OCI-LY7 (cell line): ENCODE measurements at regions not wholly inside any gene's neighbourhood (a gene's known extent, or its start where the extent isn't known, plus 50 kb on each side); places are given as distances from the start of the nearest gene placed in this dataset.

Experiments used
- BruUV-seq: library from RNA; stranded (reverse); fragments of 400-500 nt; replicated peaks from 2 replicates; lab custom pipeline; 2021; lab: Mats Ljungman, UMichigan
- CTCF ChIA-PET: fragments of 300-600 bp; sonication (Branson Sonifier 250); formaldehyde crosslinking; loops from one replicate; lab custom pipeline; 2022; ENCODE audit warnings: antibody characterized with exemption; ENCODE audit not compliant: unreplicated experiment; lab: Charles Lee
- POLR2A ChIA-PET: fragments of 300-600 bp; sonication (Branson Sonifier 250); formaldehyde crosslinking; loops from one replicate; lab custom pipeline; 2022; ENCODE audit warnings: antibody characterized with exemption; lab: Charles Lee
- DNase-seq: peaks from one replicate; pipeline ENCODE4 v3.0.0-alpha.2; 2015; ENCODE audit warnings: low spot score
- H2AFZ ChIP-seq: fragments of 200-600 bp; sonication (generic), shearing (Covaris generic); 2 replicates; pipeline ENCODE4 v1.6.1; 2014; ENCODE audit warnings: mild to moderate bottlenecking, antibody characterized with exemption, low read length, moderate library complexity
- H3K27ac ChIP-seq: fragments of 200-600 bp; sonication (generic); 2 replicates; pipeline ENCODE4 v1.5.1; 2014; ENCODE audit warnings: mixed run types, low read depth, mild to moderate bottlenecking, moderate library complexity, low read length, inconsistent platforms; ENCODE audit not compliant: poor library complexity, severe bottlenecking
- H3K36me3 ChIP-seq: fragments of 200-600 bp; sonication (generic); 2 replicates; pipeline ENCODE4 v1.6.1; 2014; ENCODE audit warnings: mild to moderate bottlenecking, antibody characterized with exemption, low read length, moderate library complexity, mixed read lengths; ENCODE audit not compliant: insufficient read depth
- H3K4me1 ChIP-seq: fragments of 200-600 bp; sonication (generic); 2 replicates; pipeline ENCODE4 v1.5.1; 2014; ENCODE audit warnings: mild to moderate bottlenecking, low read length; ENCODE audit not compliant: insufficient read depth, poor library complexity, severe bottlenecking
- H3K4me2 ChIP-seq: fragments of 200-600 bp; sonication (generic); 2 replicates; pipeline ENCODE4 v1.6.1; 2014; ENCODE audit warnings: mild to moderate bottlenecking, low read length
- H3K4me3 ChIP-seq: fragments of 200-600 bp; sonication (generic); 2 replicates; pipeline ENCODE4 v1.5.1; 2014; ENCODE audit warnings: mild to moderate bottlenecking, low read depth, low read length; ENCODE audit not compliant: poor library complexity, severe bottlenecking
- H3K79me2 ChIP-seq: fragments of 200-600 bp; sonication (generic); 2 replicates; pipeline ENCODE4 v1.6.1; 2016; ENCODE audit warnings: low read depth, mild to moderate bottlenecking, low read length, moderate library complexity, mixed read lengths; ENCODE audit not compliant: insufficient read depth
- H3K9me2 ChIP-seq: fragments of 200-600 bp; sonication (generic); 2 replicates; pipeline ENCODE4 v1.6.1; 2016; ENCODE audit warnings: mild to moderate bottlenecking, low read length, mixed read lengths; ENCODE audit not compliant: insufficient read depth
- H3K9me3 ChIP-seq: fragments of 200-600 bp; sonication (generic); 2 replicates; pipeline ENCODE4 v1.6.1; 2014; ENCODE audit warnings: mild to moderate bottlenecking, mixed run types, low read length, mixed read lengths
- H4K20me1 ChIP-seq: fragments of 200-600 bp; sonication (generic); 2 replicates; pipeline ENCODE4 v1.6.1; 2014; ENCODE audit warnings: mild to moderate bottlenecking, antibody characterized with exemption, low read length, moderate library complexity, mixed read lengths; ENCODE audit not compliant: insufficient read depth
- CTCF ChIP-seq: fragments of 200-600 bp; sonication (generic); conservative IDR thresholded peaks from 2 replicates; pipeline ENCODE4 v1.5.1; 2014; ENCODE audit warnings: mild to moderate bottlenecking, antibody characterized with exemption, low read length, moderate library complexity, mixed read lengths
- EZH2phosphoT487 ChIP-seq: fragments of 200-600 bp; sonication (generic); IDR thresholded peaks from 2 replicates; pipeline ENCODE4 v1.6.1; 2018; ENCODE audit warnings: low read depth, borderline replicate concordance, mild to moderate bottlenecking, mixed run types, antibody characterized with exemption, low read length, moderate library complexity, mixed read lengths
- intact Hi-C: fragments of 100-400 bp; cut with micrococcal nuclease; formaldehyde crosslinking; loops from one replicate; pipeline ENCODE4 v1.10.0; 2022; ENCODE audit not compliant: unreplicated experiment

DNA sequence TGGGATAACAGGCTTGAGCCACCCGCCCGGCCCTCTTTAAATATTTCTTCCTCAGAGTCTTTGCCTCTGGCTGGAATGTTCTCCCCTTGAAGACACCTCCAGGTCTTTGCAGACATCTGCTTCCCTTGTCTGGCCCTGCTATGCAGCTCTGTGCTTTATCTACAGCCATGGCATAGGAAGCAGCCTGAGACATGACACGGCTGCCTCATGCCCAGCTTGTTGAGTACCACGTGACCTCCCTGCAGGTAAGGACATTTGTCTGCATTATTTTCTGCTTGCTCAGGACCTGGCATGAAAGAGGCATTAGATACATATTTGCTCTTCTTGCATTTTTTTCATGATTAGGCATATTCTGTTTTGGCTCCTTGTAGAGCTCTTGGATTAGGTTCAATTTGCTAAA, 113.8 kb upstream of the KLF6 start:
- POLR2A ChIA-PET: interaction anchor here (0.7 to 2.1 kb wide), 3 partner anchors 10 to 290 kb away, joined by 3 to 4 read pairs (median 3); no protein-coding TSS in a partner anchor
- no peaks in the 10 kb centered on the region for H3K9me3 ChIP-seq
- CTCF ChIA-PET: no interaction called here

DNA sequence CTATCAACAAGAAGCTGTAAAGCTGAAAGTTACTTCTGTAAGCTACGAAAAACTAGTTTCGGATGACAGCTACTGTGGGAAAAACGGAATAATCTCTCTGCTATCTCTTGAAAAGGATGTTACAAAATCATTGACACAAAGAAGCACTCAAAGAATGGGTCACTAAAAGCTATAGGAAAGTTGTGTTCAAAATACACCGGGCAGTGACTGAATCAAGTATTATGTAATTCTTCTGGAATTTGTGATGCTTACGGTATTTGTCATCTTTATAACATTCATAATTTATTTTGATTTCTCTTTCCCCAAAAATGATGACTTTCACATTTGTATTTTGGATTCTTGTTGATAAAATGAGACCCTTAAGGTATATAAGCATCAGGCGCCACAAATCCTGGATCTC, 112.1 kb upstream of the KLF6 start:
- intact Hi-C loops: no loop called here
- no peak overlapping the region for H3K4me2 ChIP-seq
- H3K9me3 ChIP-seq: no peaks in the 10 kb centered on the region
- no peak for DNase-seq
- H3K4me3 ChIP-seq: no peak overlapping the region
- TF ChIP-seq EZH2phosphoT487 (no peak), CTCF (no peak)
- ChIA-PET POLR2A (interaction anchor here (1.0 kb wide), 1 partner anchor 20 kb away, joined by 3 read pairs; no protein-coding TSS in a partner anchor), CTCF (no interaction called here)
- no peak overlapping the region for H3K27ac ChIP-seq
- H3K9me2 ChIP-seq: no peaks in the 10 kb centered on the region
- no peak overlapping the region for H2AFZ ChIP-seq
- no TSS peak for BruUV-seq
- no peaks in the 10 kb centered on the region for H3K36me3 ChIP-seq
- H3K79me2 ChIP-seq: no peaks in the 10 kb centered on the region
- H4K20me1 ChIP-seq: no peaks in the 10 kb centered on the region
- H3K4me1 ChIP-seq: peaks cover 5% of the 10 kb centered on the region

More for the DNA sequence above, 113.8 kb upstream of the KLF6 start:
- Histone ChIP-seq H3K27ac (no peak overlapping the region), H4K20me1 (no peaks in the 10 kb centered on the region), H3K36me3 (no peaks in the 10 kb centered on the region), H3K79me2 (no peaks in the 10 kb centered on the region), H3K9me2 (no peaks in the 10 kb centered on the region), H3K4me3 (no peak overlapping the region), H2AFZ (no peak overlapping the region), H3K4me1 (peaks cover 13% of the 10 kb centered on the region), H3K4me2 (no peak overlapping the region)
- no peak for TF ChIP-seq EZH2phosphoT487
- no peak for TF ChIP-seq CTCF
- no TSS peak for BruUV-seq
- intact Hi-C loops: no loop called here
- DNase-seq: no peak

DNA sequence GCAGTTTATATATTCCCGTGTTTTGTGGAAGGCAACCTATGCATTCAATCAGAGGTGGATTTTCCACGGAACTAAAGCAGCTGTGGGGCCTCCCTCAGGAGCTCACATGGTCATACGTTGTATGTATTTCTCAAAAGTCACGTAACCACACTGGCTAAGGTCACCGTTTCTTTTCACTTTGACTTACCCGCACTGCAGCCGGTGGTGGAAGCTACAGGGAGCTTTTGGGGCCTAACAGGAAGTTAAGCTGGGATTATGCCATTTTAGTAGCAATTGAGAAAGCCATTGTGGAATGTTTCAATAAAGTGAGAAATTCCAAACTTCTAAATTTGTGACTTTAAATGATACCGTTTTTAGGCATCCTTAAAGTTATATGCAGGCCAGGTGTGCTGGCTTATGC, 111.2 kb upstream of the KLF6 start:
- no TSS peak for BruUV-seq
- ChIA-PET CTCF (no interaction called here), POLR2A (no interaction called here)

More for the DNA sequence above, 111.2 kb upstream of the KLF6 start:
- no peaks in the 10 kb centered on the region for H3K79me2 ChIP-seq
- no peaks in the 10 kb centered on the region for H3K4me1 ChIP-seq
- no peaks in the 10 kb centered on the region for H3K36me3 ChIP-seq
- no peak overlapping the region for H3K4me2 ChIP-seq
- H4K20me1 ChIP-seq: no peaks in the 10 kb centered on the region
- H3K27ac ChIP-seq: no peak overlapping the region
- DNase-seq: no peak
- H3K9me3 ChIP-seq: no peaks in the 10 kb centered on the region
- intact Hi-C loops: no loop called here
- TF ChIP-seq CTCF: no peak
- no peak for TF ChIP-seq EZH2phosphoT487
- no peak overlapping the region for H3K4me3 ChIP-seq
- H2AFZ ChIP-seq: no peak overlapping the region
- no peaks in the 10 kb centered on the region for H3K9me2 ChIP-seq
